Fibroblast of the conjunctiva (primary cell): ENCODE measurements at regions not wholly inside any gene's neighbourhood (a gene's known extent, or its start where the extent isn't known, plus 50 kb on each side); places are given as distances from the start of the nearest gene placed in this dataset.

Experiments used
- DNase-seq: peaks from one replicate; pipeline ENCODE4 v3.0.0-alpha.2; 2010; ENCODE audit warnings: low read depth

- DNase-seq, result no peak
Observed at GRCh38 chr10:59087486-59087885, 89.0 kb upstream of the PHYHIPL start.

GRCh38 chr10:59088912-59089573 is 87.4 kb upstream of the PHYHIPL start:
- DNase-seq, result no peak

- no peak for DNase-seq
Observed at GRCh38 chr10:59090817-59091622, 85.4 kb upstream of the PHYHIPL start.

- DNase-seq, result no peak
Observed at GRCh38 chr10:59093461-59093860, 83.0 kb upstream of the PHYHIPL start.

GRCh38 chr10:59096631-59097030 is 79.8 kb upstream of the PHYHIPL start:
- DNase-seq, result no peak

GRCh38 chr10:59098387-59098786 is 78.1 kb upstream of the PHYHIPL start:
- DNase-seq, result peak; percentile 58

GRCh38 chr10:59098831-59099452 is 77.5 kb upstream of the PHYHIPL start:
- DNase-seq, result peak; percentile 63

GRCh38 chr10:59099481-59099880 is 77.0 kb upstream of the PHYHIPL start:
- DNase-seq, result no peak

GRCh38 chr10:59102394-59102793 is 74.0 kb upstream of the PHYHIPL start:
- no peak for DNase-seq

GRCh38 chr10:59104186-59104585 is 72.3 kb upstream of the PHYHIPL start:
- DNase-seq, result no peak

- no peak for DNase-seq
Observed at GRCh38 chr10:59106441-59106840, 70.0 kb upstream of the PHYHIPL start.

- no peak for DNase-seq
Observed at GRCh38 chr10:59107147-59107546, 69.3 kb upstream of the PHYHIPL start.

GRCh38 chr10:59108296-59108870 is 68.1 kb upstream of the PHYHIPL start:
- DNase-seq, result no peak

GRCh38 chr10:59108886-59109288 is 67.6 kb upstream of the PHYHIPL start:
- no peak for DNase-seq

- no peak for DNase-seq
Observed at GRCh38 chr10:59109826-59110225, 66.6 kb upstream of the PHYHIPL start.

GRCh38 chr10:59124187-59124586 is 52.3 kb upstream of the PHYHIPL start:
- DNase-seq, result no peak

GRCh38 chr10:59125666-59126065 is 50.8 kb upstream of the PHYHIPL start:
- no peak for DNase-seq

GRCh38 chr10:59126261-59126660 is 50.2 kb upstream of the PHYHIPL start:
- no peak for DNase-seq
